GM18951 (cell line): ENCODE measurements at regions not wholly inside any gene's neighbourhood (a gene's known extent, or its start where the extent isn't known, plus 50 kb on each side); places are given as distances from the start of the nearest gene placed in this dataset.
"Not testable (repeated sequence)": the region's sequence is repeated elsewhere in the genome, so short reads cannot be mapped to it uniquely, and the experiment has no call there.

Experiments
- POLR2A ChIP-seq: IDR thresholded peaks from 4 replicates; pipeline ENCODE4 v1.6.1; 2011; ENCODE audit warnings: mild to moderate bottlenecking; ENCODE audit not compliant: insufficient read length, insufficient read depth; ENCODE audit errors: extremely low read depth
- in situ Hi-C: fragments of 300-500 bp; cut with MboI; formaldehyde crosslinking; loops from one replicate; pipeline ENCODE4 v1.12.0; 2022; ENCODE audit warnings: low sequenced_read_pairs, mixed read lengths, inconsistent platforms; ENCODE audit not compliant: unreplicated experiment

GRCh38 chr21:19490481-19490880 is 1086.9 kb upstream of the TMPRSS15 start:
- no peak for TF ChIP-seq POLR2A
- in situ Hi-C loops = no loop called here

GRCh38 chr21:19493437-19494241 is 1090.1 kb upstream of the TMPRSS15 start:
- in situ Hi-C loops = not testable (repeated sequence)

- in situ Hi-C loops = no loop called here
- no peak for TF ChIP-seq POLR2A
Measured at GRCh38 chr21:19501115-19501514, 1097.5 kb upstream of the TMPRSS15 start.

- in situ Hi-C loops = no loop called here
- TF ChIP-seq POLR2A = no peak
Measured at GRCh38 chr21:19507682-19508260, 1104.2 kb upstream of the TMPRSS15 start.

GRCh38 chr21:19508442-19508841 is 1104.9 kb upstream of the TMPRSS15 start:
- TF ChIP-seq POLR2A = no peak
- in situ Hi-C loops = no loop called here

- in situ Hi-C loops = no loop called here
Measured at GRCh38 chr21:19508844-19509243, 1105.3 kb upstream of the TMPRSS15 start.

GRCh38 chr21:19510057-19510456 is 1106.5 kb upstream of the TMPRSS15 start:
- in situ Hi-C loops = no loop called here
- TF ChIP-seq POLR2A = no peak

More at GRCh38 chr21:19508844-19509243, 1105.3 kb upstream of the TMPRSS15 start:
- no peak for TF ChIP-seq POLR2A

GRCh38 chr21:19510653-19511052 is 1107.1 kb upstream of the TMPRSS15 start:
- in situ Hi-C loops = no loop called here

GRCh38 chr21:19522381-19522780 is 1118.8 kb upstream of the TMPRSS15 start:
- TF ChIP-seq POLR2A = no peak
- in situ Hi-C loops = no loop called here

More at GRCh38 chr21:19510653-19511052, 1107.1 kb upstream of the TMPRSS15 start:
- no peak for TF ChIP-seq POLR2A

- no peak for TF ChIP-seq POLR2A
- in situ Hi-C loops = no loop called here
Measured at GRCh38 chr21:19523061-19523460, 1119.5 kb upstream of the TMPRSS15 start.

- in situ Hi-C loops = no loop called here
- TF ChIP-seq POLR2A = no peak
Measured at GRCh38 chr21:19523746-19524145, 1120.2 kb upstream of the TMPRSS15 start.

- TF ChIP-seq POLR2A = no peak
Measured at GRCh38 chr21:19529031-19529430, 1125.4 kb upstream of the TMPRSS15 start.

GRCh38 chr21:19535356-19535755 is 1131.8 kb upstream of the TMPRSS15 start:
- in situ Hi-C loops = no loop called here
- TF ChIP-seq POLR2A = no peak

More at GRCh38 chr21:19529031-19529430, 1125.4 kb upstream of the TMPRSS15 start:
- in situ Hi-C loops = no loop called here

- in situ Hi-C loops = no loop called here
- TF ChIP-seq POLR2A = no peak
Measured at GRCh38 chr21:19537116-19537515, 1133.5 kb upstream of the TMPRSS15 start.
